ENCODE measurements at regions not wholly inside any gene's neighbourhood (a gene's known extent, or its start where the extent isn't known, plus 50 kb on each side); places are given as distances from the start of the nearest gene placed in this dataset.

DNA sequence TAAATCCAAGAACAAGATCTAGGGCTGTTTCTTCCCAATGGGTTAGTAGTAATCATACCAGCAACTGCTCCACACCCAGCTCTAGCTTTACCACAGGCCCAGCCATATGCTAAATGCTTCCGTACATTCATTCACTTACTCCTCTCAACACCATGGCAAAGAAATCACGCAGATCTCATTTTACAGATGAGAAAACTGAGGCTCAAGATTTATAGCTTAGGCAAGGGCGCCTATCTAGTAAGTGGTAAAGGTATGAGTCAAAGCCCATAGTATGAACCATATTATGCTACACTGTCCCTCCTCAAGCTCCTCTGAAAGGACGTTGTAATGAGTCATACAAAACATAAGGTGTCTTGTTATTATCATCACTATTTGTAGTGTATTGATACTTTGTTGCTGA lies 82.2 kb downstream of the NIBAN1 start:
- no peaks in the 10 kb centered on the region; the same call in 1 of the 2 replicates for H3K4me1 ChIP-seq (ENCODE audit: low read length)
- H3K4me3 ChIP-seq (ENCODE audit: low read length), result no peak overlapping the region
- DNase-seq, result no peak
- H3K36me3 ChIP-seq (replicated peaks; ENCODE audit: insufficient read depth, low read length), result no peaks in the 10 kb centered on the region
- H3K4me2 ChIP-seq (ENCODE audit: low read depth, low read length), result no peak overlapping the region
- H3K9me3 ChIP-seq (replicated peaks; ENCODE audit: insufficient read depth, low read length), result no peaks in the 10 kb centered on the region
- no peak overlapping the region for H3K9ac ChIP-seq (ENCODE audit: low read length)
- H2AFZ ChIP-seq (ENCODE audit: low read length), result no peak overlapping the region
- no peaks in the 10 kb centered on the region for H3K9me2 ChIP-seq (replicated peaks; ENCODE audit: insufficient read depth, low read length)
- no peaks in the 10 kb centered on the region for H3K79me2 ChIP-seq (ENCODE audit: low read length)
- no peak overlapping the region for H3K27ac ChIP-seq (ENCODE audit: low read length)
- no peaks in the 10 kb centered on the region for H4K20me1 ChIP-seq (ENCODE audit: insufficient read depth, low read length)
- no peaks in the 10 kb centered on the region for H3F3A ChIP-seq (ENCODE audit: insufficient read depth, low read length)
- no peaks in the 10 kb centered on the region for H3K27me3 ChIP-seq (replicated peaks; ENCODE audit: insufficient read depth, low read length)
- TF ChIP-seq EZH2 (optimal IDR thresholded peaks at IDR 0.05; ENCODE audit: low read depth, low read length) (no peak), EZH2phosphoT487 (IDR thresholded peaks at IDR 0.05; ENCODE audit: low read length) (no peak)
- TF ChIP-seq, protein P1, sequence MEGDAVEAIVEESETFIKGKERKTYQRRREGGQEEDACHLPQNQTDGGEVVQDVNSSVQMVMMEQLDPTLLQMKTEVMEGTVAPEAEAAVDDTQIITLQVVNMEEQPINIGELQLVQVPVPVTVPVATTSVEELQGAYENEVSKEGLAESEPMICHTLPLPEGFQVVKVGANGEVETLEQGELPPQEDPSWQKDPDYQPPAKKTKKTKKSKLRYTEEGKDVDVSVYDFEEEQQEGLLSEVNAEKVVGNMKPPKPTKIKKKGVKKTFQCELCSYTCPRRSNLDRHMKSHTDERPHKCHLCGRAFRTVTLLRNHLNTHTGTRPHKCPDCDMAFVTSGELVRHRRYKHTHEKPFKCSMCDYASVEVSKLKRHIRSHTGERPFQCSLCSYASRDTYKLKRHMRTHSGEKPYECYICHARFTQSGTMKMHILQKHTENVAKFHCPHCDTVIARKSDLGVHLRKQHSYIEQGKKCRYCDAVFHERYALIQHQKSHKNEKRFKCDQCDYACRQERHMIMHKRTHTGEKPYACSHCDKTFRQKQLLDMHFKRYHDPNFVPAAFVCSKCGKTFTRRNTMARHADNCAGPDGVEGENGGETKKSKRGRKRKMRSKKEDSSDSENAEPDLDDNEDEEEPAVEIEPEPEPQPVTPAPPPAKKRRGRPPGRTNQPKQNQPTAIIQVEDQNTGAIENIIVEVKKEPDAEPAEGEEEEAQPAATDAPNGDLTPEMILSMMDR (IDR thresholded peaks at IDR 0.05; ENCODE audit: low read length), result no peak

DNA sequence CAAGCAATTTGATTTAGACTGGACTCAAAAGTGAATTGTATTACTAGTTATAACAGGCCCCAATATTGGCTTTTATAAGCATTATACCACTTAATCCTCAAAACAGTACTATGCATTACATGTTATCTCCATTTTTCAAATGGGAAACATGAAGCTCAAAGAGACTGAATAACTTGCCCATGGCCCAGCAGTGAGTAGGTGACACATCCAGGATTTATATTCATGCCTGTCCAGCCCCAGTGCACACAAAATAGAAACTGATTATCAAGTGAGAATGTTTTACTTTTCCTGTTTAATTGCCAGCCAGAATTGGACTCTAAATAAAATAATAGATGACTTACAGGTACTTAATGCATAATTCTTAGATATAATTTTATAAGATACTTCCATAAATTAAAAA lies 82.9 kb downstream of the NIBAN1 start:
- H2AFZ ChIP-seq (ENCODE audit: low read length), result no peak overlapping the region
- no peaks in the 10 kb centered on the region; the same call in 1 of the 2 replicates for H3K4me1 ChIP-seq (ENCODE audit: low read length)
- no peaks in the 10 kb centered on the region for H3K9me3 ChIP-seq (replicated peaks; ENCODE audit: insufficient read depth, low read length)
- no peaks in the 10 kb centered on the region for H3K79me2 ChIP-seq (ENCODE audit: low read length)
- H3K4me3 ChIP-seq (ENCODE audit: low read length), result no peak overlapping the region
- H4K20me1 ChIP-seq (ENCODE audit: insufficient read depth, low read length), result no peaks in the 10 kb centered on the region
- no peaks in the 10 kb centered on the region for H3F3A ChIP-seq (ENCODE audit: insufficient read depth, low read length)
- no peak for DNase-seq
- no peaks in the 10 kb centered on the region for H3K9me2 ChIP-seq (replicated peaks; ENCODE audit: insufficient read depth, low read length)
- no peak for TF ChIP-seq EZH2phosphoT487 (IDR thresholded peaks at IDR 0.05; ENCODE audit: low read length)
- TF ChIP-seq, protein P1 (IDR thresholded peaks at IDR 0.05; ENCODE audit: low read length), result no peak
- no peak for TF ChIP-seq EZH2 (optimal IDR thresholded peaks at IDR 0.05; ENCODE audit: low read depth, low read length)
- H3K27ac ChIP-seq (ENCODE audit: low read length), result no peak overlapping the region
- H3K4me2 ChIP-seq (ENCODE audit: low read depth, low read length), result no peak overlapping the region
- no peak overlapping the region for H3K9ac ChIP-seq (ENCODE audit: low read length)
- H3K27me3 ChIP-seq (replicated peaks; ENCODE audit: insufficient read depth, low read length), result no peaks in the 10 kb centered on the region
- H3K36me3 ChIP-seq (replicated peaks; ENCODE audit: insufficient read depth, low read length), result no peaks in the 10 kb centered on the region

DNA sequence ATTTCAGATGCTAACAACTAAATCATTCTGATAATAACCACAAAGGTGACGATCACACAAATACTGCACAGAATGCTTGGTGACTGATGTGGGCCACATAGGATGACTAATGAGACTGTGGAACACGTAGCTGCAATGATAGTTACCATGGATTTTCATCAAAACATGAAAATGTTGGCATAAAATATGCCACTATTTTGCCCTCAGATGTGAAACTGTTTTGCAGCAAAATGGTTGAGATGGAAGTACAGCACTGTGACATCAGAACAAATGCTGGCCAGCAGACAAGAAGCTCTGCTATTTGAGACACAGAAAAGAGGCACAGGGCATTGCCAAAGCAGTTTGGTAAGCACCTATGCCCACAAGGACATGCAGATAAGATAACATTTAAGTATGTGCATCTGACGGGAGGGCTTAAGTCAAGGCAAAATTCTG lies 83.8 kb downstream of the NIBAN1 start:
- no peak for DNase-seq
- Histone ChIP-seq H3K27ac (ENCODE audit: low read length) (no peak overlapping the region), H3K4me2 (ENCODE audit: low read depth, low read length) (no peak overlapping the region), H3K9me2 (replicated peaks; ENCODE audit: insufficient read depth, low read length) (no peaks in the 10 kb centered on the region), H3K79me2 (ENCODE audit: low read length) (no peaks in the 10 kb centered on the region), H4K20me1 (ENCODE audit: insufficient read depth, low read length) (no peaks in the 10 kb centered on the region), H2AFZ (ENCODE audit: low read length) (no peak overlapping the region), H3K36me3 (replicated peaks; ENCODE audit: insufficient read depth, low read length) (no peaks in the 10 kb centered on the region), H3F3A (ENCODE audit: insufficient read depth, low read length) (no peaks in the 10 kb centered on the region), H3K9ac (ENCODE audit: low read length) (no peak overlapping the region), H3K9me3 (replicated peaks; ENCODE audit: insufficient read depth, low read length) (no peaks in the 10 kb centered on the region), H3K4me1 (ENCODE audit: low read length) (no peaks in the 10 kb centered on the region; the same call in 1 of the 2 replicates), H3K27me3 (replicated peaks; ENCODE audit: insufficient read depth, low read length) (no peaks in the 10 kb centered on the region), H3K4me3 (ENCODE audit: low read length) (no peak overlapping the region)
- TF ChIP-seq, protein P1 (IDR thresholded peaks at IDR 0.05; ENCODE audit: low read length), result no peak
- TF ChIP-seq EZH2 (optimal IDR thresholded peaks at IDR 0.05; ENCODE audit: low read depth, low read length) (no peak), EZH2phosphoT487 (IDR thresholded peaks at IDR 0.05; ENCODE audit: low read length) (no peak)
